Mesenchymal stem cell (in vitro differentiated cells and primary cell): ENCODE measurements at regions not wholly inside any gene's neighbourhood (a gene's known extent, or its start where the extent isn't known, plus 50 kb on each side); places are given as distances from the start of the nearest gene placed in this dataset.

Experiments used
- DNase-seq: peaks from one replicate; pipeline ENCODE4 v3.0.0-alpha.2; 2013
- H2AFZ ChIP-seq: one replicate; pipeline ENCODE4 v1.6.1; 2013; ENCODE audit warnings: low read depth, mild to moderate bottlenecking, control low read depth, inconsistent platforms, low read length, moderate library complexity
- H2AK5ac ChIP-seq: 2 replicates; pipeline ENCODE4 v1.6.1; 2013; ENCODE audit warnings: low read length, moderate library complexity, mild to moderate bottlenecking, inconsistent platforms; ENCODE audit not compliant: severe bottlenecking
- H2BK120ac ChIP-seq: one replicate; pipeline ENCODE4 v1.6.1; 2013; ENCODE audit warnings: low read depth, mild to moderate bottlenecking, inconsistent platforms, low read length, moderate library complexity
- H2BK12ac ChIP-seq, 2 experiments: one replicate each; pipeline ENCODE4 v1.6.1; 2013; ENCODE audit warnings: inconsistent platforms in 2 of 2, low read length in 2 of 2, mild to moderate bottlenecking in 2 of 2, moderate library complexity in 2 of 2, control low read depth in 1 of 2
- H2BK15ac ChIP-seq: one replicate; pipeline ENCODE4 v1.6.1; 2013; ENCODE audit warnings: mild to moderate bottlenecking, low read depth, inconsistent platforms; ENCODE audit not compliant: poor library complexity, severe bottlenecking
- H2BK5ac ChIP-seq: 2 replicates; pipeline ENCODE4 v1.6.1; 2013; ENCODE audit warnings: low read depth, mild to moderate bottlenecking, low read length, control low read depth, inconsistent platforms; ENCODE audit not compliant: poor library complexity, severe bottlenecking
- H3K14ac ChIP-seq, 2 experiments: one replicate each; pipeline ENCODE4 v1.6.1; 2013; ENCODE audit warnings: inconsistent platforms in 2 of 2, low read length in 2 of 2, control low read depth in 1 of 2, mild to moderate bottlenecking in 1 of 2, moderate library complexity in 1 of 2
- H3K18ac ChIP-seq, 2 experiments: one replicate each; pipeline ENCODE4 v1.6.1; 2013; ENCODE audit warnings: inconsistent platforms in 2 of 2, low read length in 2 of 2, control low read depth in 1 of 2, low read depth in 1 of 2, mild to moderate bottlenecking in 1 of 2
- H3K23ac ChIP-seq, 2 experiments: one replicate each; pipeline ENCODE4 v1.6.1; 2013; ENCODE audit warnings: inconsistent platforms in 2 of 2, low read length in 2 of 2, mild to moderate bottlenecking in 2 of 2, moderate library complexity in 2 of 2, control low read depth in 1 of 2
- H3K27ac ChIP-seq: 2 replicates; pipeline ENCODE4 v1.5.1; 2013; ENCODE audit warnings: mild to moderate bottlenecking, moderate library complexity, low read length, control low read depth, inconsistent platforms; ENCODE audit not compliant: poor library complexity, severe bottlenecking
- H3K27me3 ChIP-seq, 2 experiments: 2 replicates each; pipeline versions ENCODE4 v1.6.1 to v1.7.0; 2013; ENCODE audit warnings: low read length in 2 of 2, mild to moderate bottlenecking in 2 of 2, moderate library complexity in 2 of 2, control low read depth in 1 of 2, inconsistent platforms in 1 of 2; ENCODE audit not compliant: control insufficient read depth in 1 of 2, insufficient read depth in 1 of 2
- H3K36me3 ChIP-seq, 2 experiments: 2 replicates each; pipeline versions ENCODE4 v1.6.1 to v1.7.0; 2013; ENCODE audit warnings: low read length in 2 of 2, control low read depth in 1 of 2, inconsistent platforms in 1 of 2, low read depth in 1 of 2, mild to moderate bottlenecking in 1 of 2; ENCODE audit not compliant: insufficient read depth in 2 of 2, control insufficient read depth in 1 of 2
- H3K4ac ChIP-seq, 2 experiments: one replicate each; pipeline ENCODE4 v1.6.1; 2013; ENCODE audit warnings: inconsistent platforms in 2 of 2, low read length in 2 of 2, mild to moderate bottlenecking in 2 of 2, moderate library complexity in 2 of 2, control low read depth in 1 of 2, low read depth in 1 of 2
- H3K4me1 ChIP-seq: 2 replicates; pipeline ENCODE4 v1.6.1; 2013; ENCODE audit warnings: low read depth, low read length, control low read depth; ENCODE audit not compliant: control insufficient read depth, insufficient read depth
- H3K4me2 ChIP-seq: 2 replicates; pipeline ENCODE4 v1.6.1; 2013; ENCODE audit warnings: low read length, mild to moderate bottlenecking, inconsistent platforms; ENCODE audit not compliant: poor library complexity, severe bottlenecking
- H3K4me3 ChIP-seq, 2 experiments: 2 replicates each; pipeline versions ENCODE4 v1.5.1 to v1.7.0; 2013; ENCODE audit warnings: low read length in 2 of 2, mild to moderate bottlenecking in 2 of 2, control low read depth in 1 of 2, low read depth in 1 of 2; ENCODE audit not compliant: insufficient read depth in 1 of 2
- H3K79me1 ChIP-seq: replicated peaks from 2 replicates; pipeline ENCODE4 v1.6.1; 2013; ENCODE audit warnings: mild to moderate bottlenecking, control low read depth, low read length, inconsistent platforms; ENCODE audit not compliant: poor library complexity, severe bottlenecking
- H3K9ac ChIP-seq: 2 replicates; pipeline ENCODE4 v1.7.0; 2013; ENCODE audit warnings: mild to moderate bottlenecking, low read length, moderate library complexity
- H3K9me3 ChIP-seq: 2 replicates; pipeline ENCODE4 v1.7.0; 2013; ENCODE audit warnings: mild to moderate bottlenecking, low read length; ENCODE audit not compliant: control insufficient read depth
- H4K8ac ChIP-seq: one replicate; pipeline ENCODE4 v1.6.1; 2013; ENCODE audit warnings: inconsistent platforms, mild to moderate bottlenecking, low read length, moderate library complexity
- H4K91ac ChIP-seq: one replicate; pipeline ENCODE4 v1.6.1; 2013; ENCODE audit warnings: mild to moderate bottlenecking, low read length, inconsistent platforms
- WGBS: methylation state at CpG from one replicate; pipeline ENCODE4 v1.1.7; 2013; ENCODE audit warnings: mixed read lengths; 5-methylcytosine and 5-hydroxymethylcytosine counted together

GRCh38 chr6:150534553-150534952, 65.1 kb upstream of the PLEKHG1 start:
- Histone ChIP-seq H3K18ac (no peak overlapping the region), H2AFZ (no peak overlapping the region), H3K4ac (no peak overlapping the region), H3K9ac (no peak overlapping the region), H2BK15ac (no peak overlapping the region), H3K4me1 (no peaks in the 10 kb centered on the region), H3K27me3 (peaks cover 8 to 29% of the 10 kb centered on the region in 2 experiments), H3K36me3 (no peaks in the 10 kb centered on the region), H2AK5ac (no peak overlapping the region), H3K27ac (no peak overlapping the region), H3K79me1 (no peaks in the 10 kb centered on the region), H3K14ac (no peak overlapping the region), H4K91ac (no peak overlapping the region), H3K4me2 (no peak overlapping the region), H3K23ac (no peak overlapping the region), H2BK5ac (no peak overlapping the region), H4K8ac (no peak overlapping the region), H3K4me3 (no peak overlapping the region), H3K9me3 (peaks cover 5% of the 10 kb centered on the region), H2BK12ac (no peak overlapping the region), H2BK120ac (no peak overlapping the region)
- 90% methylated on average over 5 of the region's 5 CpGs for WGBS
- no peak for DNase-seq

GRCh38 chr6:150535151-150535804, 64.4 kb upstream of the PLEKHG1 start:
- H3K9me3 ChIP-seq = peaks cover 5% of the 10 kb centered on the region
- H3K18ac ChIP-seq = no peak overlapping the region
- H2BK120ac ChIP-seq = no peak overlapping the region
- H2AFZ ChIP-seq = no peak overlapping the region
- no peak overlapping the region for H3K14ac ChIP-seq
- no peak overlapping the region for H3K23ac ChIP-seq
- H3K36me3 ChIP-seq = no peaks in the 10 kb centered on the region
- H2BK5ac ChIP-seq = no peak overlapping the region
- no peak overlapping the region for H2AK5ac ChIP-seq
- no peak overlapping the region for H3K4ac ChIP-seq
- H3K27me3 ChIP-seq = peaks cover 8 to 34% of the 10 kb centered on the region in 2 experiments
- H2BK12ac ChIP-seq = no peak overlapping the region
- no peak overlapping the region for H3K4me2 ChIP-seq
- H2BK15ac ChIP-seq = no peak overlapping the region
- no peak overlapping the region for H4K91ac ChIP-seq
- no peak overlapping the region for H3K4me3 ChIP-seq
- DNase-seq = no peak
- no peaks in the 10 kb centered on the region for H3K79me1 ChIP-seq
- 86% methylated on average over 4 of the region's 4 CpGs for WGBS
- H4K8ac ChIP-seq = no peak overlapping the region
- no peaks in the 10 kb centered on the region for H3K4me1 ChIP-seq
- H3K9ac ChIP-seq = no peak overlapping the region
- H3K27ac ChIP-seq = no peak overlapping the region

GRCh38 chr6:150535818-150536220, 63.9 kb upstream of the PLEKHG1 start:
- no peak overlapping the region for H2BK120ac ChIP-seq
- no peak overlapping the region for H2BK5ac ChIP-seq
- H4K91ac ChIP-seq = no peak overlapping the region
- H3K27ac ChIP-seq = no peak overlapping the region
- H2BK15ac ChIP-seq = no peak overlapping the region
- no peak overlapping the region for H2AFZ ChIP-seq
- no peak overlapping the region for H3K4me3 ChIP-seq
- no peak overlapping the region for H3K18ac ChIP-seq
- no peaks in the 10 kb centered on the region for H3K4me1 ChIP-seq
- H4K8ac ChIP-seq = no peak overlapping the region
- no peak overlapping the region for H3K4me2 ChIP-seq
- 100% methylated on average over 1 of the region's 1 CpG for WGBS
- H3K36me3 ChIP-seq = no peaks in the 10 kb centered on the region
- no peak for DNase-seq
- H3K23ac ChIP-seq = no peak overlapping the region
- no peak overlapping the region for H2BK12ac ChIP-seq
- peaks cover 5% of the 10 kb centered on the region for H3K9me3 ChIP-seq
- no peaks in the 10 kb centered on the region for H3K79me1 ChIP-seq
- H2AK5ac ChIP-seq = no peak overlapping the region
- no peak overlapping the region for H3K14ac ChIP-seq
- H3K4ac ChIP-seq = no peak overlapping the region
- H3K27me3 ChIP-seq = peaks cover 8 to 35% of the 10 kb centered on the region in 2 experiments
- H3K9ac ChIP-seq = no peak overlapping the region

- Histone ChIP-seq H2BK5ac (no peak overlapping the region), H3K9me3 (peaks cover 5% of the 10 kb centered on the region), H2BK15ac (no peak overlapping the region), H3K14ac (no peak overlapping the region), H4K91ac (no peak overlapping the region), H4K8ac (no peak overlapping the region), H3K4me3 (no peak overlapping the region), H3K23ac (no peak overlapping the region), H3K9ac (no peak overlapping the region), H2BK120ac (no peak overlapping the region), H2BK12ac (no peak overlapping the region), H3K4me2 (no peak overlapping the region), H3K27ac (no peak overlapping the region), H3K4ac (no peak overlapping the region), H3K36me3 (no peaks in the 10 kb centered on the region), H3K79me1 (no peaks in the 10 kb centered on the region), H2AFZ (no peak overlapping the region), H3K18ac (no peak overlapping the region), H2AK5ac (no peak overlapping the region), H3K4me1 (no peaks in the 10 kb centered on the region), H3K27me3 (peaks cover 11 to 35% of the 10 kb centered on the region in 2 experiments)
- WGBS = 73% methylated on average over 4 of the region's 4 CpGs
- DNase-seq = no peak
These were observed 62.9 kb upstream of the PLEKHG1 start for GRCh38 chr6:150536835-150537234.
